ENCODE measurements at regions not wholly inside any gene's neighbourhood (a gene's known extent, or its start where the extent isn't known, plus 50 kb on each side); places are given as distances from the start of the nearest gene placed in this dataset.
"Not testable (repeated sequence)": the region's sequence is repeated elsewhere in the genome, so short reads cannot be mapped to it uniquely, and the experiment has no call there.

- no peak for DNase-seq (ENCODE audit: low spot score)
Observed at GRCh38 chr21:28069450-28069923, 923.2 kb downstream of the LTN1 start.

GRCh38 chr21:28068455-28069358, 924.0 kb downstream of the LTN1 start:
- no peak for DNase-seq (ENCODE audit: low spot score)

- no peak for DNase-seq (ENCODE audit: low spot score)
Observed at GRCh38 chr21:28066596-28067387, 925.9 kb downstream of the LTN1 start.

- DNase-seq (ENCODE audit: low spot score), result no peak
Observed at GRCh38 chr21:28066076-28066475, 926.6 kb downstream of the LTN1 start.

GRCh38 chr21:28063241-28064216, 929.1 kb downstream of the LTN1 start:
- no peak for DNase-seq (ENCODE audit: low spot score)

GRCh38 chr21:28052956-28053355, 939.7 kb downstream of the LTN1 start:
- not testable (repeated sequence) for DNase-seq (ENCODE audit: low spot score)

GRCh38 chr21:28051649-28052048, 941.0 kb downstream of the LTN1 start:
- DNase-seq (ENCODE audit: low spot score), result not testable (repeated sequence)

GRCh38 chr21:28035692-28036091, 957.0 kb downstream of the LTN1 start:
- DNase-seq (ENCODE audit: low spot score), result not testable (repeated sequence)

GRCh38 chr21:28034916-28035315, 957.8 kb downstream of the LTN1 start:
- not testable (repeated sequence) for DNase-seq (ENCODE audit: low spot score)

- DNase-seq (ENCODE audit: low spot score), result not testable (repeated sequence)
Observed at GRCh38 chr21:28034334-28034733, 958.3 kb downstream of the LTN1 start.

- not testable (repeated sequence) for DNase-seq (ENCODE audit: low spot score)
Observed at GRCh38 chr21:28032652-28033051, 960.0 kb downstream of the LTN1 start.

- not testable (repeated sequence) for DNase-seq (ENCODE audit: low spot score)
Observed at GRCh38 chr21:28031066-28031465, 961.6 kb downstream of the LTN1 start.

GRCh38 chr21:28025111-28025510, 967.6 kb downstream of the LTN1 start:
- no peak for DNase-seq (ENCODE audit: low spot score)

- no peak for DNase-seq (ENCODE audit: low spot score)
Observed at GRCh38 chr21:28018741-28019669, 973.7 kb downstream of the LTN1 start.

GRCh38 chr21:28018213-28018612, 974.5 kb downstream of the LTN1 start:
- no peak for DNase-seq (ENCODE audit: low spot score)

- DNase-seq (ENCODE audit: low spot score), result no peak
Observed at GRCh38 chr21:28016571-28016970, 976.1 kb downstream of the LTN1 start.

- not testable (repeated sequence) for DNase-seq (ENCODE audit: low spot score)
Observed at GRCh38 chr21:28013123-28013522, 979.6 kb downstream of the LTN1 start.

GRCh38 chr21:28011970-28012369, 980.7 kb downstream of the LTN1 start:
- DNase-seq (ENCODE audit: low spot score), result not testable (repeated sequence)

GRCh38 chr21:28008245-28008644, 984.4 kb downstream of the LTN1 start:
- DNase-seq (ENCODE audit: low spot score), result not testable (repeated sequence)

GRCh38 chr21:28003627-28004026, 989.0 kb downstream of the LTN1 start:
- not testable (repeated sequence) for DNase-seq (ENCODE audit: low spot score)
